ENCODE measurements at regions not wholly inside any gene's neighbourhood (a gene's known extent, or its start where the extent isn't known, plus 50 kb on each side); places are given as distances from the start of the nearest gene placed in this dataset.

DNA sequence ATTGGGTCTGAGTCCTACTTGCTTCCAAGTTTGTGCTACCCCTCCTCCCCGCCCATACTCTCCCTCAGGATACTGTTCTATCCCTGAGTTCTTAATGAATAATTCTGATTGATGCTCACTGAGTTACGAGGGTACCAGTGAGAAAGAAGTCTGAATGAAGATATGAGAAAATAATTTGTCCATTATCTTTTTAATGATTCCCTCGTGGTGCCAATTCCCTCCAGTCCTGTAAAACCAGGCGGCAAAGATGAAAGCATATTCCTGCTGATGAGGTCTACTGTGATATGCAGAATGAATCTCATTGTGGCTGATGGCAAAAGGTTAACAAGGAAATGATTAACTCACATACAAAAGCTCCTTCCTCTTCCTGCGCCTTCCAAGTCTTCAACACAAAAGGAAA lies 650.2 kb upstream of the SLC39A10 start:
- H3K4me3 Mint-ChIP-seq: no peak overlapping the region
- no peak for ATAC-seq (ENCODE audit: low read depth)

DNA sequence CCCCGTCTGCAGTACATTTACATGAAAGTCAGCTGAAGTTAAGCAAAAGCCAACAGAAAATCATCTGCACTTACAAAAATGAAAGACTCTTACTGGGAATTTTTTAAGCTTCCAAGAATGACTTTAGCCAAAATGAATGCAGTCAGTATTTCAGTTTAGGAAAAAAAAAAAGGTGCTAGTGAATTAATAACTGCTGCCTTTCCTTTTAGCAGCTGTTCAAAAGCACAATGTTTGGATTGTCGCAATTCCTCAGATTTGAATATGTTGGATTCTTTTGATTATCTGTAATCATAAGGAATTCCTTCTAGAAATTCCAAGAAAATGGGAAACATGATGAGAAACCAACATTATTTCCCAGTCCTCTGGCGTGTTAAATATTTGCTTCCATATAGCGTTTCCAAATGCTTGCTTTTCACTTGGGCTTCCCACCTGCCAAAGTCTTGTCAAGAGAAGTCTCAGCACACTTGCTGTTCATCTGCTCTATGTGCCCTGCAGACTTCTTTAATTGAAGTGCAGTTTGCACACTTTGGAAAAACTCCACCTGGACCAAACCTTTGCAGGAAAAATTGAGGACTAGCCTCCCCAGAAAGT lies 653.0 kb upstream of the SLC39A10 start:
- CTCF ChIA-PET: no interaction called here
- no peak overlapping the region for H3K4me3 Mint-ChIP-seq

More for the DNA sequence above, 650.2 kb upstream of the SLC39A10 start:
- no peaks in the 10 kb centered on the region for H3K9me3 Mint-ChIP-seq
- intact Hi-C loops (cut with micrococcal nuclease): no loop called here
- ChIA-PET CTCF (no interaction called here), POLR2A (no interaction called here)
- TF ChIP-seq, protein P1, sequence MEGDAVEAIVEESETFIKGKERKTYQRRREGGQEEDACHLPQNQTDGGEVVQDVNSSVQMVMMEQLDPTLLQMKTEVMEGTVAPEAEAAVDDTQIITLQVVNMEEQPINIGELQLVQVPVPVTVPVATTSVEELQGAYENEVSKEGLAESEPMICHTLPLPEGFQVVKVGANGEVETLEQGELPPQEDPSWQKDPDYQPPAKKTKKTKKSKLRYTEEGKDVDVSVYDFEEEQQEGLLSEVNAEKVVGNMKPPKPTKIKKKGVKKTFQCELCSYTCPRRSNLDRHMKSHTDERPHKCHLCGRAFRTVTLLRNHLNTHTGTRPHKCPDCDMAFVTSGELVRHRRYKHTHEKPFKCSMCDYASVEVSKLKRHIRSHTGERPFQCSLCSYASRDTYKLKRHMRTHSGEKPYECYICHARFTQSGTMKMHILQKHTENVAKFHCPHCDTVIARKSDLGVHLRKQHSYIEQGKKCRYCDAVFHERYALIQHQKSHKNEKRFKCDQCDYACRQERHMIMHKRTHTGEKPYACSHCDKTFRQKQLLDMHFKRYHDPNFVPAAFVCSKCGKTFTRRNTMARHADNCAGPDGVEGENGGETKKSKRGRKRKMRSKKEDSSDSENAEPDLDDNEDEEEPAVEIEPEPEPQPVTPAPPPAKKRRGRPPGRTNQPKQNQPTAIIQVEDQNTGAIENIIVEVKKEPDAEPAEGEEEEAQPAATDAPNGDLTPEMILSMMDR (IDR thresholded peaks at IDR 0.05): no peak
- no peaks in the 10 kb centered on the region for H3K27me3 Mint-ChIP-seq
- no peak for DNase-seq
- H3K36me3 Mint-ChIP-seq (ENCODE audit: low read depth): no peaks in the 10 kb centered on the region
- no peak overlapping the region for H3K27ac Mint-ChIP-seq
- H3K4me1 Mint-ChIP-seq: no peaks in the 10 kb centered on the region

DNA sequence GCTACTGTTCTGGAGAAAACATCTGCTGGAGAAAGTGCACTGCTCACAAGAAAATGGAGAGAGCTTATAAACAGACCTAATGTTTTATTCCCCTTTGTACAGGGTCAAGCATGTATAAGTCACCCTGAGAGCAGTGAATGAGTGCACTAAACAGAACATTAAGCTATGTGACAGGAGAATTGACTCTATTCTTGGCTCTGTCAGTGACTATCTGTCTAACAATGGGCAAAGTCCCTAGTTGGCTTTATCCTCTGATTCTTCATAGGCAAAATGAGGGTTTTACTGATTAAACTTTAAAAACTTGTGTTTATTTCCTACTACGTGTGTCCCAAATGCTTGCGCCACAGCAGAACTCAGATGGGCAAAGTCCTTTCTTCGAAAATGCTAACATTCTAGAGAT lies 655.1 kb upstream of the SLC39A10 start:
- TF ChIP-seq, protein P1 (IDR thresholded peaks at IDR 0.05): no peak
- H3K4me3 Mint-ChIP-seq: no peak overlapping the region
- ChIA-PET POLR2A (no interaction called here), CTCF (no interaction called here)
- H3K27me3 Mint-ChIP-seq: no peaks in the 10 kb centered on the region
- no peaks in the 10 kb centered on the region for H3K9me3 Mint-ChIP-seq
- no peak overlapping the region for H3K27ac Mint-ChIP-seq
- H3K4me1 Mint-ChIP-seq: no peaks in the 10 kb centered on the region
- ATAC-seq (ENCODE audit: low read depth): no peak
- H3K36me3 Mint-ChIP-seq (ENCODE audit: low read depth): no peaks in the 10 kb centered on the region
- intact Hi-C loops (cut with micrococcal nuclease): no loop called here
- DNase-seq: no peak

More for the DNA sequence above, 653.0 kb upstream of the SLC39A10 start:
- TF ChIP-seq, protein P1 (IDR thresholded peaks at IDR 0.05): no peak
- Mint-ChIP-seq H3K27ac (no peak overlapping the region), H3K4me1 (no peaks in the 10 kb centered on the region), H3K27me3 (no peaks in the 10 kb centered on the region), H3K9me3 (no peaks in the 10 kb centered on the region), H3K36me3 (ENCODE audit: low read depth) (no peaks in the 10 kb centered on the region)
- POLR2A ChIA-PET: no interaction called here
- intact Hi-C loops (cut with micrococcal nuclease): no loop called here
- DNase-seq: no peak
- ATAC-seq (ENCODE audit: low read depth): no peak

DNA sequence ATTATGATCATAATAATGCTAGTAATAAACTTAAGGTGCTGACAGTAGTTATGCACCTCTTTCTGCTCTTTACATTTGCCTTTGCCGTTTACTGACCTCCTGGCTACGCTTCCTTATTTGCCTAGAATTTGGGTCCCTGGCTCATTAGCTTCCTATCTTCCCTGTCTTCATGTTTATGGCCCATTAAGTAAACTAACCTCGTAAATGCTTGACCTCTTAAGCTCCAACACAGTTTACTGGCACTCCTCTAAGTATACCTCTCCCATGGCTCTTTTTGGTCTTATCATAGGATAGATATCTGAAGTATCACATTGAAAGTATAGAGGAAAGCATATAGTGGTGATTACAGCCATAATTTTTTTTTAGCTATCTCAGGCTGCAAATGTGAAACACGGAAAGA lies 657.3 kb upstream of the SLC39A10 start:
- Mint-ChIP-seq H3K27ac (no peak overlapping the region), H3K4me1 (no peaks in the 10 kb centered on the region), H3K27me3 (no peaks in the 10 kb centered on the region), H3K9me3 (no peaks in the 10 kb centered on the region), H3K4me3 (no peak overlapping the region), H3K36me3 (ENCODE audit: low read depth) (no peaks in the 10 kb centered on the region)
- intact Hi-C loops (cut with micrococcal nuclease): no loop called here
- TF ChIP-seq, protein P1 (IDR thresholded peaks at IDR 0.05): no peak
- no peak for ATAC-seq (ENCODE audit: low read depth)
- ChIA-PET POLR2A (no interaction called here), CTCF (no interaction called here)
- no peak for DNase-seq

DNA sequence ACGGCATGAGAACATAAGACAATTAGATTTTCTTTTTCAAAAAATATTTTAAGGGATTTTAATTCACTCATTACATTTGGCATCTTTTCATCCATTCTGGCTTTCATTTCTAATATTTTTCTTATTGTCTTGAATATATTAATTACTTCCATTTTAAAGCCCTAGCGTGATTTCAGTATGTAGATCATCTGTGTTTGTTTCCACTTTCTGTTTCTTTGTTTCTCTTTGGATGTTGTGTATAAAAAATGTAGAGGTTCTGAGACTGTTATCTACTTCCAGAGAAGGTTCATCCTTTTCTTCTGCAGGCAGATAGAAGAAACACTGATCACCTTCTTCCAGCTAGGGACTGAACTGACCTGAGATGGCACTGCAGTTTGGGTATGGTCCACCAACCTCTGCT lies 664.4 kb upstream of the SLC39A10 start:
- ChIA-PET CTCF (no interaction called here), POLR2A (no interaction called here)
- Mint-ChIP-seq H3K4me3 (no peak overlapping the region), H3K27me3 (no peaks in the 10 kb centered on the region), H3K27ac (no peak overlapping the region), H3K9me3 (no peaks in the 10 kb centered on the region), H3K4me1 (no peaks in the 10 kb centered on the region), H3K36me3 (ENCODE audit: low read depth) (no peaks in the 10 kb centered on the region)
- ATAC-seq (ENCODE audit: low read depth) (no peak), DNase-seq (no peak)
- TF ChIP-seq, protein P1 (IDR thresholded peaks at IDR 0.05): no peak
- intact Hi-C loops (cut with micrococcal nuclease): no loop called here
